ENCODE measurements at regions not wholly inside any gene's neighbourhood (a gene's known extent, or its start where the extent isn't known, plus 50 kb on each side); places are given as distances from the start of the nearest gene placed in this dataset.

- TF ChIP-seq, protein P1, sequence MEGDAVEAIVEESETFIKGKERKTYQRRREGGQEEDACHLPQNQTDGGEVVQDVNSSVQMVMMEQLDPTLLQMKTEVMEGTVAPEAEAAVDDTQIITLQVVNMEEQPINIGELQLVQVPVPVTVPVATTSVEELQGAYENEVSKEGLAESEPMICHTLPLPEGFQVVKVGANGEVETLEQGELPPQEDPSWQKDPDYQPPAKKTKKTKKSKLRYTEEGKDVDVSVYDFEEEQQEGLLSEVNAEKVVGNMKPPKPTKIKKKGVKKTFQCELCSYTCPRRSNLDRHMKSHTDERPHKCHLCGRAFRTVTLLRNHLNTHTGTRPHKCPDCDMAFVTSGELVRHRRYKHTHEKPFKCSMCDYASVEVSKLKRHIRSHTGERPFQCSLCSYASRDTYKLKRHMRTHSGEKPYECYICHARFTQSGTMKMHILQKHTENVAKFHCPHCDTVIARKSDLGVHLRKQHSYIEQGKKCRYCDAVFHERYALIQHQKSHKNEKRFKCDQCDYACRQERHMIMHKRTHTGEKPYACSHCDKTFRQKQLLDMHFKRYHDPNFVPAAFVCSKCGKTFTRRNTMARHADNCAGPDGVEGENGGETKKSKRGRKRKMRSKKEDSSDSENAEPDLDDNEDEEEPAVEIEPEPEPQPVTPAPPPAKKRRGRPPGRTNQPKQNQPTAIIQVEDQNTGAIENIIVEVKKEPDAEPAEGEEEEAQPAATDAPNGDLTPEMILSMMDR (CRISPR knock-in tag; IDR thresholded peaks at IDR 0.05), result no peak
- no peak for TF ChIP-seq PHF5A (CRISPR knock-in tag; IDR thresholded peaks at IDR 0.05; ENCODE audit: low read depth, unreplicated experiment)
- no peak for TF ChIP-seq SAFB2 (CRISPR knock-in tag; IDR thresholded peaks at IDR 0.05; ENCODE audit: borderline replicate concordance, low read depth)
- TF ChIP-seq, protein P2, sequence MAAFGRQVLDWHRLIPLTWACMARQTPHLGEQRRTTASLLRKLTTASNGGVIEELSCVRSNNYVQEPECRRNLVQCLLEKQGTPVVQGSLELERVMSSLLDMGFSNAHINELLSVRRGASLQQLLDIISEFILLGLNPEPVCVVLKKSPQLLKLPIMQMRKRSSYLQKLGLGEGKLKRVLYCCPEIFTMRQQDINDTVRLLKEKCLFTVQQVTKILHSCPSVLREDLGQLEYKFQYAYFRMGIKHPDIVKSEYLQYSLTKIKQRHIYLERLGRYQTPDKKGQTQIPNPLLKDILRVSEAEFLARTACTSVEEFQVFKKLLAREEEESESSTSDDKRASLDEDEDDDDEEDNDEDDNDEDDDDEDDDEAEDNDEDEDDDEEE (CRISPR knock-in tag; IDR thresholded peaks at IDR 0.05), result no peak
- no peak for TF ChIP-seq JUNB (CRISPR knock-in tag; IDR thresholded peaks at IDR 0.05; ENCODE audit: borderline replicate concordance)
- no peak for TF ChIP-seq MAFG (CRISPR knock-in tag; IDR thresholded peaks at IDR 0.05)
- no peak for TF ChIP-seq ZFP1 (CRISPR knock-in tag; IDR thresholded peaks at IDR 0.05)
- no peak for TF ChIP-seq TAF1 (CRISPR knock-in tag; IDR thresholded peaks at IDR 0.05)
- TF ChIP-seq MLX (CRISPR knock-in tag; IDR thresholded peaks at IDR 0.05), result no peak
- no peak for TF ChIP-seq NR2C2 (CRISPR knock-in tag; IDR thresholded peaks at IDR 0.05; ENCODE audit: borderline replicate concordance)
These were observed 266.1 kb upstream of the POGK start for GRCh38 chr1:166573199-166573598.

Data from HepG2 (cell line).